ENCODE measurements at regions not wholly inside any gene's neighbourhood (a gene's known extent, or its start where the extent isn't known, plus 50 kb on each side); places are given as distances from the start of the nearest gene placed in this dataset.

GRCh38 chrX:39324233-39324930 is 523.1 kb downstream of the MID1IP1 start:
- TF ChIP-seq CTCF (conservative IDR thresholded peaks at IDR 0.05): no peak
- no peak overlapping the region for H3K27ac ChIP-seq

DNA sequence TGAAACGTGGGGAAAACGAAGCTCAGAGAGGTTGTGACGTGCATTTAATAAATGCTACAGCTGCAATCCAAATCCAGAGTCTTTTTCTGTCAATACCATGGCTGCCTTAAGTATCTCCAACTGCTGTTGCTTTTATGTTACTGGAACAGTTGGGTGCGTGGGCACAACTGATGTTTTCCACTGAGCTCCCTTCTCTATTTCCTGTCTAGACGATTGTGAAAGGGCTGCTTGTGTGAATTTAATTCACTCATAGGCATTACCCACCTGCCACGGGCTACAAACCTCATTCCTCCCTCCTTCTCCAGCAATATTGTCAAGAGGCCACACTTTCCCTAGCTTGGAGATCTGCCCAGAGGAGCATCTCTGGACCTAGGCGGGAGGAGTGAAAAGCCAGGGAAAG is 526.0 kb downstream of the MID1IP1 start:
- H3K27ac ChIP-seq: no peak overlapping the region
- TF ChIP-seq CTCF (conservative IDR thresholded peaks at IDR 0.05): no peak

DNA sequence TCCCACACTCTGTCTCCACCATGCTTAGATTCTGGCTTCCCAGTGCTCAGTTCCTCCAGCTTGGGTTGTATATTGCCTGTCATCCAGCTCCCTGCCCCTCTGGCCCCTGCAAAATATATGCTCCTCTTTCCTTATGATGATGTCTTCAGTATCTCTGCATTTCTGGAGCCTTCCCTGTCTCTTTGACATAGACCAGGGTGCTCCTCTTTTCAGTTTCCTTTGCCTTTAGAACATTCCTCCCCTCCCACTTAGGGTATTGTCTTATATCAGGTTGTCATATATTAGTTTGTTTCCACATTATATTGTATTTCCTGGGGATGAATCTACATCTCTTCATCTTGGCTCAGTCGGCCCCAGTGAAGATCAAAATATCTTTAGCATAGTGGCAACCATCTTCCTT is 526.4 kb downstream of the MID1IP1 start:
- no peak overlapping the region for H3K27ac ChIP-seq
- TF ChIP-seq CTCF (conservative IDR thresholded peaks at IDR 0.05): no peak

GRCh38 chrX:39328661-39329060 is 527.4 kb downstream of the MID1IP1 start:
- TF ChIP-seq CTCF (conservative IDR thresholded peaks at IDR 0.05): no peak
- H3K27ac ChIP-seq: no peak overlapping the region

DNA sequence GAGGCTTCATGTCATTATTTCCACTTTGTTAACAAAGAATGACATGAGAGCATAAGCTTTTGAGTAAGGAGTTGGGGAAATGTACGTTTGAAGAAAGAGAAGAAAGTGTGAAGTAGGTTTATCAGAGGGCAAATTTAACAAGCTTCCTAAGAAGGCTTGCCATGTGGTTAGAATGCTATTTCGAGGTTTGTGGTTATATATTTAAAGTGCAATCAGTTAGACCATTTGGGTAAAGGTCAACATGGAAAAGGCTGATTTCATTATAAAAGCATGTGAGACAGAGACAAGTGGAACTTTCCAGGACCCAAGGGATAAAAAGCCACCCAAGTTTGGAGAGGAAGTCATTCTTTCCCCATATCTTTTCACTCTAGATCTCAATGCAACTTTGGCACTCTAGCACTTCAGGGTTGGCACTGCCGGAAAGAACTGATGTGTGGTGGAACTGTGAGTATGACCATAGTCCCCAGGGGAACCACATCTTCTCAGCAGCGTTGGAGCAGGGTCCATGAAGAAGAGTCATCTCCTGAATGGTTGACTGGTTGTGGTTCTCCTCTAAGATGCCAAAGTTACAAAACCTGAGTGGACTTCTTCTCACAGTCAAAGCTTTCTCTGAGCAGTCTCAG is 529.9 kb downstream of the MID1IP1 start:
- no peak overlapping the region for H3K27ac ChIP-seq
- no peak for TF ChIP-seq CTCF (conservative IDR thresholded peaks at IDR 0.05)

DNA sequence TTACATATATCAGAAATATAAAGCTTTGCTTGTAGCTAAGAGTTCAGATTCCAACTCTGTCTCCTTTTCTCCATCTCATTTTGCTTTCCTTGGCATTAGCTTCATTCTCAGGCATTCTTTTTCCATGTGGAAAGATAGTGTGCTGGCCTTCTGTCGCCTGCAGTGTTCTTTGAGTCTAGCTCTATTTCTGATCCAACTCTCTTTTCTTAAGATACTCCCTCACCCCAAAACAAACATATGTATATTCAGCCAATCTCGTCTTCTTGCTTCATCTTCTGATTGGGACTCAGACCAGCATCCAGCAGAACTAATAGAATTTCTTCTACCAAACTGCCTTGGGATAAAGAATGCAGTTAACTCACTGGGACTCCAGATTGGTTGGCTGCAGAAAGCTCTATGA is 532.2 kb downstream of the MID1IP1 start:
- no peak overlapping the region for H3K27ac ChIP-seq
- no peak for TF ChIP-seq CTCF (conservative IDR thresholded peaks at IDR 0.05)

DNA sequence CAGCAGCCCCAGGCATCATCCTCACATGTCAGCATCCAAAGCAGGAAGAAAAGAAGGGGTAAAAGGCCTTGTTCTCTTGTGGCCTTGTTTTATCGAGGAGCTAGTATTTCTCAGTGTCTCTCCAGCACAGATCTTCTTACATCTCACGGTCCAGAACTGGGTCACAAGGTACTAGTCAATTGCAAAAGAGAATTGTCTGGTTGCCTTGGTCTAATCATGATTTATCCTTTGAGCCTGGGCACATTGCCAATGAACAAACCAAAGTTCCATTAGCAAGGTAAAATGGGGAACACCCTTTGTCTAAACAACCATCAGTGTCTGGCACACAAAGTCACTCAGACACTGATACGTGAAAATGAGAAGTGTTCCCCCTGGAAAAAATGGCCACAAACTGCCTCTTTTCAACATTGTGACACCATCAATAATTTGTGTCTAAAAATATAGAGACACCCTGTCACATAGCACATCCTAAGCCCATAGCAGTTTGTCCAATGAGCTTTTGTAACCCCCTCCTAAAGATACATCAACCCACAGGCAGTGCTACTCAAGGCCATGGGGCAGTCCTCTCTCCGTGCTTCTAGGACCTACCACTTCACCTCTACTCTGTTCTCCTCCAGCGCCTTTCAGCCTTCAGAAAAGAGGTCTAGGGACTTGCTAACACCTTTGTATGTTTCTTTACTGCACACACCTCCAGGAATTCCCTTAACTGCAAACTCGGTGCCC is 534.4 kb downstream of the MID1IP1 start:
- H3K27ac ChIP-seq: peak overlapping the region; percentile 78

More for the DNA sequence above, 534.4 kb downstream of the MID1IP1 start:
- no peak for TF ChIP-seq CTCF (conservative IDR thresholded peaks at IDR 0.05)

All from VCaP (cell line).